ENCODE measurements at regions not wholly inside any gene's neighbourhood (a gene's known extent, or its start where the extent isn't known, plus 50 kb on each side); places are given as distances from the start of the nearest gene placed in this dataset.

DNA sequence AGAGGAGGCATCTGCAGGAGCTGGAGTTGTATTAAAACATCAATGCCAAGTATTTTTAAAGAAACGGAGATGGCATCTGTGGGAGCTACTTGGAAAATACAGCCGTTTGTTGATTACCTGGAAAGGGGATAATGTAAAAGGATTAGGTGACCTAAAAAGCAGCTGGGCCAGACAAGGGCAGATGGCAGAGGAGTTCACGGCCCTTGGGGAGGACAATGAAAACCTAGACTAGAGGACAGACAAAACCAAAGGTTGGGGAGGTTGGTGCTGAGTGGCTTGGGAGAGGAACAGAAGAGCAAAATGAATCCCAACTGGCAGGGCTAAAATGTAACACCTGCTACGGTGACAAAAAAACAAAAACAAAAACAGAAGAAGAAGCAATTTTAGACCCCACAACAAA, 260.5 kb upstream of the JARID2 start:
- TF ChIP-seq, protein P1, sequence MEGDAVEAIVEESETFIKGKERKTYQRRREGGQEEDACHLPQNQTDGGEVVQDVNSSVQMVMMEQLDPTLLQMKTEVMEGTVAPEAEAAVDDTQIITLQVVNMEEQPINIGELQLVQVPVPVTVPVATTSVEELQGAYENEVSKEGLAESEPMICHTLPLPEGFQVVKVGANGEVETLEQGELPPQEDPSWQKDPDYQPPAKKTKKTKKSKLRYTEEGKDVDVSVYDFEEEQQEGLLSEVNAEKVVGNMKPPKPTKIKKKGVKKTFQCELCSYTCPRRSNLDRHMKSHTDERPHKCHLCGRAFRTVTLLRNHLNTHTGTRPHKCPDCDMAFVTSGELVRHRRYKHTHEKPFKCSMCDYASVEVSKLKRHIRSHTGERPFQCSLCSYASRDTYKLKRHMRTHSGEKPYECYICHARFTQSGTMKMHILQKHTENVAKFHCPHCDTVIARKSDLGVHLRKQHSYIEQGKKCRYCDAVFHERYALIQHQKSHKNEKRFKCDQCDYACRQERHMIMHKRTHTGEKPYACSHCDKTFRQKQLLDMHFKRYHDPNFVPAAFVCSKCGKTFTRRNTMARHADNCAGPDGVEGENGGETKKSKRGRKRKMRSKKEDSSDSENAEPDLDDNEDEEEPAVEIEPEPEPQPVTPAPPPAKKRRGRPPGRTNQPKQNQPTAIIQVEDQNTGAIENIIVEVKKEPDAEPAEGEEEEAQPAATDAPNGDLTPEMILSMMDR (conservative IDR thresholded peaks at IDR 0.05), result no peak
- TF ChIP-seq EZH2 (IDR thresholded peaks at IDR 0.05; ENCODE audit: low read depth), result no peak
